Nephron progenitor cell (in vitro differentiated cells): ENCODE measurements at regions not wholly inside any gene's neighbourhood (a gene's known extent, or its start where the extent isn't known, plus 50 kb on each side); places are given as distances from the start of the nearest gene placed in this dataset.
A peak's percentile ranks its signal among the peaks of the same experiment; 100 is the strongest.

Experiments
- DNase-seq: peaks from one replicate; pipeline ENCODE4 v3.0.0; 2021
- H3K27ac Mint-ChIP-seq: 2 replicates; pipeline ENCODE4 v1.8.0; 2021; ENCODE audit warnings: mild to moderate bottlenecking, moderate library complexity, mixed read lengths
- H3K27me3 Mint-ChIP-seq: 2 replicates; pipeline ENCODE4 v1.8.0; 2021; ENCODE audit warnings: mild to moderate bottlenecking, low read depth, mixed read lengths; ENCODE audit not compliant: poor library complexity
- H3K36me3 Mint-ChIP-seq: 2 replicates; pipeline ENCODE4 v1.8.0; 2021; ENCODE audit warnings: low read depth, mixed read lengths
- H3K4me1 Mint-ChIP-seq: 2 replicates; pipeline ENCODE4 v1.8.0; 2021; ENCODE audit warnings: mixed read lengths
- H3K4me3 Mint-ChIP-seq: 2 replicates; pipeline ENCODE4 v1.8.0; 2021; ENCODE audit warnings: mild to moderate bottlenecking, moderate library complexity, mixed read lengths
- H3K9me3 Mint-ChIP-seq: 2 replicates; pipeline ENCODE4 v1.8.0; 2021; ENCODE audit warnings: mild to moderate bottlenecking, moderate library complexity, mixed read lengths
- CTCF ChIP-seq: fragments of 200-600 bp; sonication (generic); IDR thresholded peaks from 2 replicates; pipeline ENCODE4 v1.5.0; 2021; ENCODE audit warnings: antibody characterized with exemption

GRCh38 chr7:47684728-47685127 is 102.8 kb upstream of the TNS3 start:
- Mint-ChIP-seq H3K27me3 (peaks cover 13% of the 10 kb centered on the region), H3K27ac (no peak overlapping the region), H3K4me3 (no peak overlapping the region), H3K36me3 (no peaks in the 10 kb centered on the region), H3K4me1 (peaks cover 44% of the 10 kb centered on the region), H3K9me3 (no peaks in the 10 kb centered on the region)
- no peak for TF ChIP-seq CTCF
- no peak for DNase-seq

- no peaks in the 10 kb centered on the region for H3K36me3 Mint-ChIP-seq
- DNase-seq: no peak
- no peak overlapping the region for H3K4me3 Mint-ChIP-seq
- peak overlapping the region; percentile 58 for H3K27ac Mint-ChIP-seq
- peaks cover 31% of the 10 kb centered on the region for H3K4me1 Mint-ChIP-seq
- no peak for TF ChIP-seq CTCF
- no peaks in the 10 kb centered on the region for H3K9me3 Mint-ChIP-seq
- H3K27me3 Mint-ChIP-seq: peaks cover 17% of the 10 kb centered on the region
Observed at GRCh38 chr7:47683485-47683898, 101.6 kb upstream of the TNS3 start.

GRCh38 chr7:47682874-47683273 is 101.0 kb upstream of the TNS3 start:
- TF ChIP-seq CTCF: no peak
- peaks cover 23% of the 10 kb centered on the region for H3K27me3 Mint-ChIP-seq
- peaks cover 30% of the 10 kb centered on the region for H3K4me1 Mint-ChIP-seq
- peaks cover under 1% of the 10 kb centered on the region for H3K9me3 Mint-ChIP-seq
- no peak overlapping the region for H3K27ac Mint-ChIP-seq
- no peak for DNase-seq
- no peaks in the 10 kb centered on the region for H3K36me3 Mint-ChIP-seq
- H3K4me3 Mint-ChIP-seq: no peak overlapping the region

- peak overlapping the region; percentile 31 for H3K27ac Mint-ChIP-seq
- H3K36me3 Mint-ChIP-seq: peaks cover 9% of the 10 kb centered on the region
- H3K4me1 Mint-ChIP-seq: peaks cover 33% of the 10 kb centered on the region
- H3K27me3 Mint-ChIP-seq: peaks cover 32% of the 10 kb centered on the region
- no peak for TF ChIP-seq CTCF
- DNase-seq: no peak
- no peak overlapping the region for H3K4me3 Mint-ChIP-seq
- peaks cover 15% of the 10 kb centered on the region for H3K9me3 Mint-ChIP-seq
Observed at GRCh38 chr7:47681249-47681810, 99.4 kb upstream of the TNS3 start.

GRCh38 chr7:47678641-47679380 is 96.9 kb upstream of the TNS3 start:
- H3K9me3 Mint-ChIP-seq: peaks cover 15% of the 10 kb centered on the region
- DNase-seq: no peak
- peaks cover 30% of the 10 kb centered on the region for H3K4me1 Mint-ChIP-seq
- no peak for TF ChIP-seq CTCF
- H3K27ac Mint-ChIP-seq: no peak overlapping the region
- peaks cover 44% of the 10 kb centered on the region for H3K27me3 Mint-ChIP-seq
- H3K36me3 Mint-ChIP-seq: peaks cover 9% of the 10 kb centered on the region
- H3K4me3 Mint-ChIP-seq: no peak overlapping the region

GRCh38 chr7:47677664-47678063 is 95.8 kb upstream of the TNS3 start:
- Mint-ChIP-seq H3K4me1 (peaks cover 28% of the 10 kb centered on the region), H3K9me3 (peaks cover 15% of the 10 kb centered on the region), H3K36me3 (peaks cover 9% of the 10 kb centered on the region), H3K27ac (no peak overlapping the region), H3K4me3 (no peak overlapping the region), H3K27me3 (peaks cover 44% of the 10 kb centered on the region)
- no peak for TF ChIP-seq CTCF
- DNase-seq: no peak
